Mesenchymal stem cell (in vitro differentiated cells and primary cell): ENCODE measurements at regions not wholly inside any gene's neighbourhood (a gene's known extent, or its start where the extent isn't known, plus 50 kb on each side); places are given as distances from the start of the nearest gene placed in this dataset.

Experiments
- DNase-seq: peaks from one replicate; pipeline ENCODE4 v3.0.0-alpha.2; 2013
- H2AFZ ChIP-seq: one replicate; pipeline ENCODE4 v1.6.1; 2013; ENCODE audit warnings: low read depth, mild to moderate bottlenecking, control low read depth, inconsistent platforms, low read length, moderate library complexity
- H2AK5ac ChIP-seq: 2 replicates; pipeline ENCODE4 v1.6.1; 2013; ENCODE audit warnings: low read length, moderate library complexity, mild to moderate bottlenecking, inconsistent platforms; ENCODE audit not compliant: severe bottlenecking
- H2BK120ac ChIP-seq: one replicate; pipeline ENCODE4 v1.6.1; 2013; ENCODE audit warnings: low read depth, mild to moderate bottlenecking, inconsistent platforms, low read length, moderate library complexity
- H2BK12ac ChIP-seq, 2 experiments: one replicate each; pipeline ENCODE4 v1.6.1; 2013; ENCODE audit warnings: inconsistent platforms in 2 of 2, low read length in 2 of 2, mild to moderate bottlenecking in 2 of 2, moderate library complexity in 2 of 2, control low read depth in 1 of 2
- H2BK15ac ChIP-seq: one replicate; pipeline ENCODE4 v1.6.1; 2013; ENCODE audit warnings: mild to moderate bottlenecking, low read depth, inconsistent platforms; ENCODE audit not compliant: poor library complexity, severe bottlenecking
- H2BK5ac ChIP-seq: 2 replicates; pipeline ENCODE4 v1.6.1; 2013; ENCODE audit warnings: low read depth, mild to moderate bottlenecking, low read length, control low read depth, inconsistent platforms; ENCODE audit not compliant: poor library complexity, severe bottlenecking
- H3K14ac ChIP-seq, 2 experiments: one replicate each; pipeline ENCODE4 v1.6.1; 2013; ENCODE audit warnings: inconsistent platforms in 2 of 2, low read length in 2 of 2, control low read depth in 1 of 2, mild to moderate bottlenecking in 1 of 2, moderate library complexity in 1 of 2
- H3K18ac ChIP-seq, 2 experiments: one replicate each; pipeline ENCODE4 v1.6.1; 2013; ENCODE audit warnings: inconsistent platforms in 2 of 2, low read length in 2 of 2, control low read depth in 1 of 2, low read depth in 1 of 2, mild to moderate bottlenecking in 1 of 2
- H3K23ac ChIP-seq, 2 experiments: one replicate each; pipeline ENCODE4 v1.6.1; 2013; ENCODE audit warnings: inconsistent platforms in 2 of 2, low read length in 2 of 2, mild to moderate bottlenecking in 2 of 2, moderate library complexity in 2 of 2, control low read depth in 1 of 2
- H3K27ac ChIP-seq: 2 replicates; pipeline ENCODE4 v1.5.1; 2013; ENCODE audit warnings: mild to moderate bottlenecking, moderate library complexity, low read length, control low read depth, inconsistent platforms; ENCODE audit not compliant: poor library complexity, severe bottlenecking
- H3K27me3 ChIP-seq, 2 experiments: 2 replicates each; pipeline versions ENCODE4 v1.6.1 to v1.7.0; 2013; ENCODE audit warnings: low read length in 2 of 2, mild to moderate bottlenecking in 2 of 2, moderate library complexity in 2 of 2, control low read depth in 1 of 2, inconsistent platforms in 1 of 2; ENCODE audit not compliant: control insufficient read depth in 1 of 2, insufficient read depth in 1 of 2
- H3K36me3 ChIP-seq, 2 experiments: 2 replicates each; pipeline versions ENCODE4 v1.6.1 to v1.7.0; 2013; ENCODE audit warnings: low read length in 2 of 2, control low read depth in 1 of 2, inconsistent platforms in 1 of 2, low read depth in 1 of 2, mild to moderate bottlenecking in 1 of 2; ENCODE audit not compliant: insufficient read depth in 2 of 2, control insufficient read depth in 1 of 2
- H3K4ac ChIP-seq, 2 experiments: one replicate each; pipeline ENCODE4 v1.6.1; 2013; ENCODE audit warnings: inconsistent platforms in 2 of 2, low read length in 2 of 2, mild to moderate bottlenecking in 2 of 2, moderate library complexity in 2 of 2, control low read depth in 1 of 2, low read depth in 1 of 2
- H3K4me1 ChIP-seq: 2 replicates; pipeline ENCODE4 v1.6.1; 2013; ENCODE audit warnings: low read depth, low read length, control low read depth; ENCODE audit not compliant: control insufficient read depth, insufficient read depth
- H3K4me2 ChIP-seq: 2 replicates; pipeline ENCODE4 v1.6.1; 2013; ENCODE audit warnings: low read length, mild to moderate bottlenecking, inconsistent platforms; ENCODE audit not compliant: poor library complexity, severe bottlenecking
- H3K4me3 ChIP-seq, 2 experiments: 2 replicates each; pipeline versions ENCODE4 v1.5.1 to v1.7.0; 2013; ENCODE audit warnings: low read length in 2 of 2, mild to moderate bottlenecking in 2 of 2, control low read depth in 1 of 2, low read depth in 1 of 2; ENCODE audit not compliant: insufficient read depth in 1 of 2
- H3K79me1 ChIP-seq: replicated peaks from 2 replicates; pipeline ENCODE4 v1.6.1; 2013; ENCODE audit warnings: mild to moderate bottlenecking, control low read depth, low read length, inconsistent platforms; ENCODE audit not compliant: poor library complexity, severe bottlenecking
- H3K9ac ChIP-seq: 2 replicates; pipeline ENCODE4 v1.7.0; 2013; ENCODE audit warnings: mild to moderate bottlenecking, low read length, moderate library complexity
- H3K9me3 ChIP-seq: 2 replicates; pipeline ENCODE4 v1.7.0; 2013; ENCODE audit warnings: mild to moderate bottlenecking, low read length; ENCODE audit not compliant: control insufficient read depth
- H4K8ac ChIP-seq: one replicate; pipeline ENCODE4 v1.6.1; 2013; ENCODE audit warnings: inconsistent platforms, mild to moderate bottlenecking, low read length, moderate library complexity
- H4K91ac ChIP-seq: one replicate; pipeline ENCODE4 v1.6.1; 2013; ENCODE audit warnings: mild to moderate bottlenecking, low read length, inconsistent platforms
- WGBS: methylation state at CpG from one replicate; pipeline ENCODE4 v1.1.7; 2013; ENCODE audit warnings: mixed read lengths; 5-methylcytosine and 5-hydroxymethylcytosine counted together

DNA sequence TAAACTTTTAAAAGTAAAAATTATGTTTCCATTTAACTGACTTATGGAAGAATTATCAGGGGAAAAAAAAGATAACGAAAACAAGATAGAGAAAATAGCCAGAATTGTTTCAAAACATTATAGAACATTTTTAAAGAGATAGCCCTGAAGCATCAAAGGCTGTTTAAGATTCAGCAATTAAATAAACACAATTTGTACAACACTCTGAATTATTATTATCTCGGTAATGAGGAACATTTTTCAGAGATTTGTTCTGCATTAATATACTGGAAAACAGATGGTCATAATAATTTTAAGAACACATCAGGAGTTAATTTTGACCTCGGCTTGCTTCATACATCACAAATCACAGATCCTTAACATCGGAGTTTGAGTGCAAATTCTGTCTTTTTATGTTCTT lies 643.8 kb downstream of the SORCS1 start:
- H3K36me3 ChIP-seq = no peaks in the 10 kb centered on the region
- no peak overlapping the region for H3K4me2 ChIP-seq
- H3K27ac ChIP-seq = no peak overlapping the region
- H2BK120ac ChIP-seq = no peak overlapping the region
- no peak overlapping the region for H3K9ac ChIP-seq
- H3K9me3 ChIP-seq = no peaks in the 10 kb centered on the region
- H4K8ac ChIP-seq = no peak overlapping the region
- no peak overlapping the region for H2AFZ ChIP-seq
- H2BK12ac ChIP-seq = no peak overlapping the region
- H2BK15ac ChIP-seq = no peak overlapping the region
- H3K4ac ChIP-seq = no peak overlapping the region
- H3K14ac ChIP-seq = no peak overlapping the region
- H3K27me3 ChIP-seq = no peaks in the 10 kb centered on the region
- no peak for DNase-seq
- no peaks in the 10 kb centered on the region for H3K79me1 ChIP-seq
- 85% methylated on average over 2 of the region's 4 CpGs for WGBS
- no peaks in the 10 kb centered on the region for H3K4me1 ChIP-seq
- H4K91ac ChIP-seq = no peak overlapping the region
- H3K18ac ChIP-seq = no peak overlapping the region
- H2BK5ac ChIP-seq = no peak overlapping the region
- H3K4me3 ChIP-seq = no peak overlapping the region
- no peak overlapping the region for H2AK5ac ChIP-seq
- no peak overlapping the region for H3K23ac ChIP-seq

DNA sequence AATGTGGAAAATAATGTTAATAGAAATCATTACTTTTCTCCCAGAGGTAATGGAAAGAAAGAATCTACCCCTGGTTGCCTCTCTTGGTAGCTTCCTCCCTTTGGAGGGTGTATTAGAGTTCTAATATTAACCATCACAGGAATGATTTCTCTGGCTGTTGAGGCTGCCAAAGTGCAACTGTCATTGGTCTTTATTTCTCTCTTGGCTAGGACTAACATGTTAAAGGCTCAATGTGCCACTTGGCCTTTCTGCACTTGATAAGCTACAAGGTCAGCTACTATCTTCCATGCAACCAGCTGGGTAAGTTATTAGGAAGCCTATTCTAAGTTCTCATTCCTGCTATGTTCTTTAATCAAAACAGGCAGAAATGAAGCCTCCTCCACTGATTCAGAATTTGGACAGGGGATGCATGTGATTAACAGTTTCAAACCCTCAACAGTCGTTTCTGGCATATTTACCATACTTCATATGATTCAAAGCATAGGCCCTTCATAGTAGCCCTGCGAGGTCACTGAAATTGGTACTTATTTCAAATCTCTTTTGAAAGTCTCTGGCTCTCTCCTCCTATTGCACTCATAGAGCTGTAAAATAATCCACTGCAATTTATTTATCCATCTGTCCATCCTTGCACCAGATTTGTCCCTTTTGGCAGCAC lies 645.0 kb downstream of the SORCS1 start:
- H3K79me1 ChIP-seq = no peaks in the 10 kb centered on the region

DNA sequence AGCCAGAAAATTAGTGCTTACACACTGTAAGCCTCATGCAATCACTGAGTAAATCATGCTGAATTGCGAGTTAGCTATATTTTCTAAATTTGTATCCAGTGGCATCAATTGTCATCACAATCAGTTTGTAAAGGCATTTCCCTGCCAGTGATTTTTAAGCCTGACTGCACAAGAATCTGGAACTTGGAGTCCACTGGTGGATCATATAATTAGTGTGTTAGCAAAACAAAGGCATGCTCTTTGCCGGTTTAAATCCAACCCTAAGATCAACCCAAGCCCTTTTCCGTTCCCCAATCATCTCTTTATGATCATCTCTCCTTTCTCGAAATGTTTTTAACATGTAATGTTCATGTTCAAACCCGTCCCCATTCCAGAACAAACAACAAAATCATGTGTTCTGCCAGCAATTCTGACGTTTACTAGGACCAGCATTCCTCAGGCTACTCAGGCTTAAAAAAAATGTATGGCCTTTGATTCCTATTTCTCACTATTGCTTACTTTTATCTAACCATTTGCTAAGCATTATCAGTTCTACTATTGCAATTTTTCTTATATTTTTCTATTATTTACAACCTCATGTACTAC lies 649.2 kb downstream of the SORCS1 start:
- H3K14ac ChIP-seq = no peak overlapping the region
- no peak overlapping the region for H2AK5ac ChIP-seq
- no peak overlapping the region for H4K91ac ChIP-seq
- H2BK5ac ChIP-seq = no peak overlapping the region
- no peak overlapping the region for H3K18ac ChIP-seq
- no peaks in the 10 kb centered on the region for H3K9me3 ChIP-seq
- H3K27me3 ChIP-seq = no peaks in the 10 kb centered on the region
- 65% methylated on average over 6 of the region's 6 CpGs for WGBS
- no peak overlapping the region for H2AFZ ChIP-seq
- no peak overlapping the region for H3K9ac ChIP-seq
- H2BK12ac ChIP-seq = no peak overlapping the region
- H2BK120ac ChIP-seq = no peak overlapping the region
- H3K36me3 ChIP-seq = no peaks in the 10 kb centered on the region
- no peak overlapping the region for H4K8ac ChIP-seq
- DNase-seq = no peak
- H3K4me2 ChIP-seq = peak overlapping the region; percentile 7
- no peaks in the 10 kb centered on the region for H3K79me1 ChIP-seq
- H3K4me1 ChIP-seq = no peaks in the 10 kb centered on the region
- H3K4ac ChIP-seq = no peak overlapping the region
- no peak overlapping the region for H3K23ac ChIP-seq
- no peak overlapping the region for H3K27ac ChIP-seq
- no peak overlapping the region for H3K4me3 ChIP-seq
- no peak overlapping the region for H2BK15ac ChIP-seq

More for the DNA sequence above, 645.0 kb downstream of the SORCS1 start:
- H2BK5ac ChIP-seq = no peak overlapping the region
- H3K4me1 ChIP-seq = no peaks in the 10 kb centered on the region
- no peak overlapping the region for H3K9ac ChIP-seq
- DNase-seq = no peak
- no peaks in the 10 kb centered on the region for H3K9me3 ChIP-seq
- H3K18ac ChIP-seq = no peak overlapping the region
- no peaks in the 10 kb centered on the region for H3K36me3 ChIP-seq
- H2BK12ac ChIP-seq = no peak overlapping the region
- H3K4me3 ChIP-seq = no peak overlapping the region
- no peak overlapping the region for H3K14ac ChIP-seq
- no peak overlapping the region for H2AK5ac ChIP-seq
- no peak overlapping the region for H3K23ac ChIP-seq
- WGBS = 59% methylated on average over 2 of the region's 2 CpGs
- H4K8ac ChIP-seq = no peak overlapping the region
- no peak overlapping the region for H4K91ac ChIP-seq
- no peak overlapping the region for H2AFZ ChIP-seq
- no peak overlapping the region for H3K27ac ChIP-seq
- H3K4me2 ChIP-seq = no peak overlapping the region
- H3K27me3 ChIP-seq = no peaks in the 10 kb centered on the region
- H2BK15ac ChIP-seq = no peak overlapping the region
- no peak overlapping the region for H2BK120ac ChIP-seq
- H3K4ac ChIP-seq = no peak overlapping the region

DNA sequence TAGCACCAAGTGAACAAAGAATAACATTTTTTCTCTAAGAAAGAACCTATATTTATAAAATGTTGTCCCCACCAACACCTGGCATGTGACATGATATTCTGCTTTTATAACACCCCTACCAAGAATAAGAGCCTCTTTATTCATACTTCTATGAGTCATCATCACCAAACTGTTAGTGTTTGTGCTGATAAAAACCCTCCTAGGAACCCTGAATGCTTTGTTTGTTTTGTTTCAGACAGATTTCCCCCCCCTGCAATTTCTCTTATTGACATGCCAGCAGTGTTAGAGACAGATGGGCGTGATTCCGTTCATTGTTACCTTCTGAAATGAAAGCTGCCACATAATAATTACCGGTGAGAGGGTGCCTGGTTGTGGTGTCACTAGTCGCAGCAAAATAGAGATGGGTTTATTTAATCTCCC lies 651.1 kb downstream of the SORCS1 start:
- Histone ChIP-seq H3K18ac (no peak overlapping the region), H3K4ac (no peak overlapping the region), H3K4me1 (no peaks in the 10 kb centered on the region), H3K27me3 (no peaks in the 10 kb centered on the region), H2BK120ac (no peak overlapping the region), H4K8ac (no peak overlapping the region), H3K9me3 (no peaks in the 10 kb centered on the region), H2BK5ac (no peak overlapping the region), H2BK12ac (no peak overlapping the region), H2AFZ (no peak overlapping the region), H2BK15ac (no peak overlapping the region), H3K4me3 (no peak overlapping the region), H4K91ac (no peak overlapping the region), H3K14ac (no peak overlapping the region), H3K23ac (no peak overlapping the region), H3K4me2 (no peak overlapping the region), H3K27ac (no peak overlapping the region), H2AK5ac (no peak overlapping the region), H3K79me1 (no peaks in the 10 kb centered on the region), H3K9ac (no peak overlapping the region), H3K36me3 (no peaks in the 10 kb centered on the region)
- no peak for DNase-seq
- WGBS = 64% methylated on average over 4 of the region's 4 CpGs
